ENCODE measurements at regions not wholly inside any gene's neighbourhood (a gene's known extent, or its start where the extent isn't known, plus 50 kb on each side); places are given as distances from the start of the nearest gene placed in this dataset.
A peak's percentile ranks its signal among the peaks of the same experiment; 100 is the strongest.
"Not testable (repeated sequence)": the region's sequence is repeated elsewhere in the genome, so short reads cannot be mapped to it uniquely, and the experiment has no call there.

- no peak overlapping the region for H3K4me3 ChIP-seq (ENCODE audit: low read length)
- no peaks in the 10 kb centered on the region for H3K27me3 ChIP-seq (ENCODE audit: control insufficient read depth, insufficient read depth)
- no peak overlapping the region for H3K27ac ChIP-seq (ENCODE audit: low read length)
- intact Hi-C loops (cut with DNase I) = no loop called here
- WGBS = 57% methylated on average over 1 of the region's 1 CpG
- H3K4me1 ChIP-seq (ENCODE audit: control insufficient read depth, insufficient read depth, low read length) = no peaks in the 10 kb centered on the region
- DNase-seq (no peak), ATAC-seq (no peak)
- H3K9me3 ChIP-seq (ENCODE audit: control insufficient read depth, low read length) = no peaks in the 10 kb centered on the region
Measured at GRCh38 chr7:112640685-112641084, 149.5 kb downstream of the TMEM168 start.

- H3K27ac ChIP-seq (ENCODE audit: low read length) = no peak overlapping the region
- DNase-seq = peak in 1 of 3 donors; percentile 16
- 34% methylated on average over 5 of the region's 5 CpGs for WGBS
- no peak overlapping the region for H3K4me3 ChIP-seq (ENCODE audit: low read length)
- H3K9me3 ChIP-seq (ENCODE audit: control insufficient read depth, low read length) = no peaks in the 10 kb centered on the region
- intact Hi-C loops (cut with DNase I) = no loop called here
- H3K4me1 ChIP-seq (ENCODE audit: control insufficient read depth, insufficient read depth, low read length) = no peaks in the 10 kb centered on the region
- ATAC-seq = no peak
- no peaks in the 10 kb centered on the region for H3K27me3 ChIP-seq (ENCODE audit: control insufficient read depth, insufficient read depth)
Measured at GRCh38 chr7:112646783-112647182, 143.4 kb downstream of the TMEM168 start.

GRCh38 chr7:112648781-112649180 is 141.4 kb downstream of the TMEM168 start:
- Histone ChIP-seq H3K4me1 (ENCODE audit: control insufficient read depth, insufficient read depth, low read length) (no peaks in the 10 kb centered on the region), H3K9me3 (ENCODE audit: control insufficient read depth, low read length) (no peaks in the 10 kb centered on the region), H3K27ac (ENCODE audit: low read length) (no peak overlapping the region), H3K27me3 (ENCODE audit: control insufficient read depth, insufficient read depth) (no peaks in the 10 kb centered on the region), H3K4me3 (ENCODE audit: low read length) (no peak overlapping the region)
- no peak for DNase-seq
- intact Hi-C loops (cut with DNase I) = no loop called here
- ATAC-seq = no peak
- WGBS = 91% methylated on average over 2 of the region's 2 CpGs

- H3K4me1 ChIP-seq (ENCODE audit: control insufficient read depth, insufficient read depth, low read length) = no peaks in the 10 kb centered on the region
- no peaks in the 10 kb centered on the region for H3K9me3 ChIP-seq (ENCODE audit: control insufficient read depth, low read length)
- ATAC-seq (no peak), DNase-seq (no peak)
- H3K27me3 ChIP-seq (ENCODE audit: control insufficient read depth, insufficient read depth) = no peaks in the 10 kb centered on the region
- no peak overlapping the region for H3K4me3 ChIP-seq (ENCODE audit: low read length)
- intact Hi-C loops (cut with DNase I) = no loop called here
- H3K27ac ChIP-seq (ENCODE audit: low read length) = no peak overlapping the region
Measured at GRCh38 chr7:112649560-112649959, 140.6 kb downstream of the TMEM168 start.

- Histone ChIP-seq H3K4me3 (ENCODE audit: low read length) (no peak overlapping the region), H3K27ac (ENCODE audit: low read length) (no peak overlapping the region), H3K27me3 (ENCODE audit: control insufficient read depth, insufficient read depth) (no peaks in the 10 kb centered on the region), H3K4me1 (ENCODE audit: control insufficient read depth, insufficient read depth, low read length) (peaks cover 1% of the 10 kb centered on the region), H3K9me3 (ENCODE audit: control insufficient read depth, low read length) (no peaks in the 10 kb centered on the region)
- ATAC-seq (no peak), DNase-seq (no peak)
- 57% methylated on average over 4 of the region's 4 CpGs for WGBS
- intact Hi-C loops (cut with DNase I) = no loop called here
Measured at GRCh38 chr7:112654322-112655216, 135.6 kb downstream of the TMEM168 start.

- no peak for DNase-seq
- ATAC-seq = no peak
Measured at GRCh38 chr7:112665709-112666108, 124.5 kb downstream of the TMEM168 start.

GRCh38 chr7:112668561-112668960 is 121.6 kb downstream of the TMEM168 start:
- H3K9me3 ChIP-seq (ENCODE audit: control insufficient read depth, low read length) = no peaks in the 10 kb centered on the region
- WGBS = 65% methylated on average over 1 of the region's 1 CpG
- H3K4me3 ChIP-seq (ENCODE audit: low read length) = no peak overlapping the region
- H3K27me3 ChIP-seq (ENCODE audit: control insufficient read depth, insufficient read depth) = no peaks in the 10 kb centered on the region
- ATAC-seq (no peak), DNase-seq (no peak)
- no peak overlapping the region for H3K27ac ChIP-seq (ENCODE audit: low read length)
- H3K4me1 ChIP-seq (ENCODE audit: control insufficient read depth, insufficient read depth, low read length) = no peaks in the 10 kb centered on the region
- intact Hi-C loops (cut with DNase I) = no loop called here

More at GRCh38 chr7:112665709-112666108, 124.5 kb downstream of the TMEM168 start:
- H3K27ac ChIP-seq (ENCODE audit: low read length) = no peak overlapping the region
- no peaks in the 10 kb centered on the region for H3K27me3 ChIP-seq (ENCODE audit: control insufficient read depth, insufficient read depth)
- no peak overlapping the region for H3K4me3 ChIP-seq (ENCODE audit: low read length)
- intact Hi-C loops (cut with DNase I) = no loop called here
- no peaks in the 10 kb centered on the region for H3K4me1 ChIP-seq (ENCODE audit: control insufficient read depth, insufficient read depth, low read length)
- no peaks in the 10 kb centered on the region for H3K9me3 ChIP-seq (ENCODE audit: control insufficient read depth, low read length)

- DNase-seq = no peak
- Histone ChIP-seq H3K4me1 (ENCODE audit: control insufficient read depth, insufficient read depth, low read length) (no peaks in the 10 kb centered on the region), H3K27ac (ENCODE audit: low read length) (no peak overlapping the region), H3K4me3 (ENCODE audit: low read length) (no peak overlapping the region), H3K9me3 (ENCODE audit: control insufficient read depth, low read length) (no peaks in the 10 kb centered on the region), H3K27me3 (ENCODE audit: control insufficient read depth, insufficient read depth) (no peaks in the 10 kb centered on the region)
- no peak for ATAC-seq
- intact Hi-C loops (cut with DNase I) = no loop called here
Measured at GRCh38 chr7:112669306-112669705, 120.9 kb downstream of the TMEM168 start.

- no peaks in the 10 kb centered on the region for H3K27me3 ChIP-seq (ENCODE audit: control insufficient read depth, insufficient read depth)
- no peaks in the 10 kb centered on the region for H3K9me3 ChIP-seq (ENCODE audit: control insufficient read depth, low read length)
- H3K4me3 ChIP-seq (ENCODE audit: low read length) = no peak overlapping the region
- DNase-seq = no peak
- H3K4me1 ChIP-seq (ENCODE audit: control insufficient read depth, insufficient read depth, low read length) = no peaks in the 10 kb centered on the region
- intact Hi-C loops (cut with DNase I) = no loop called here
- 83% methylated on average over 4 of the region's 4 CpGs for WGBS
- ATAC-seq = no peak
- H3K27ac ChIP-seq (ENCODE audit: low read length) = no peak overlapping the region
Measured at GRCh38 chr7:112670193-112670592, 120.0 kb downstream of the TMEM168 start.

GRCh38 chr7:112678626-112679025 is 111.6 kb downstream of the TMEM168 start:
- H3K9me3 ChIP-seq (ENCODE audit: control insufficient read depth, low read length) = no peaks in the 10 kb centered on the region
- no peaks in the 10 kb centered on the region for H3K4me1 ChIP-seq (ENCODE audit: control insufficient read depth, insufficient read depth, low read length)
- intact Hi-C loops (cut with DNase I) = no loop called here
- H3K4me3 ChIP-seq (ENCODE audit: low read length) = no peak overlapping the region
- 82% methylated on average over 6 of the region's 6 CpGs for WGBS
- DNase-seq (no peak), ATAC-seq (no peak)
- no peaks in the 10 kb centered on the region for H3K27me3 ChIP-seq (ENCODE audit: control insufficient read depth, insufficient read depth)
- H3K27ac ChIP-seq (ENCODE audit: low read length) = no peak overlapping the region

- H3K4me1 ChIP-seq (ENCODE audit: control insufficient read depth, insufficient read depth, low read length); H3K27ac ChIP-seq (ENCODE audit: low read length); DNase-seq; ATAC-seq; intact Hi-C loops (cut with DNase I); H3K4me3 ChIP-seq (ENCODE audit: low read length); H3K27me3 ChIP-seq (ENCODE audit: control insufficient read depth, insufficient read depth); H3K9me3 ChIP-seq (ENCODE audit: control insufficient read depth, low read length): not testable (repeated sequence)
- 69% methylated on average over 6 of the region's 6 CpGs for WGBS
Measured at GRCh38 chr7:112689466-112690177, 100.6 kb downstream of the TMEM168 start.

All from right cardiac atrium (tissue), 5 donors.